ENCODE measurements at regions not wholly inside any gene's neighbourhood (a gene's known extent, or its start where the extent isn't known, plus 50 kb on each side); places are given as distances from the start of the nearest gene placed in this dataset.

DNA sequence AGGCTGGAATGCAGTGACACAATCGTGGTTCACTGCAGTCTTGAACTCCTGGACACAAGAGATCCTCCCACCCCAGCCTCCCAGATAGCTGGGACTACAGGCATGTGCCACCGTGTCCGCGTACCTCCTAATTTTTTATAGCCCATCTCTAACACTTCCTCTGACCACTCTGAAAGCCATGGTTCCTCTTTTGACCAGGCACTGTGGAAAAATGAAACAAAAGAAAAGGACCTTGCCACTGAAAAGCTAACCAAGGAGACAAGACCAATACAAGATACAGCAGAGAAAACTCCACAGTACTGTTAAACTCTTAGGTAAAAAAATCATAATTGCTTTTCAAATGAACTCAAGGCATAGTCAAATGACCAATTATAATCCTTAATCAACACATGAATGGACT lies 233.3 kb downstream of the NEDD1 start (continued):
- TF ChIP-seq, protein P1, sequence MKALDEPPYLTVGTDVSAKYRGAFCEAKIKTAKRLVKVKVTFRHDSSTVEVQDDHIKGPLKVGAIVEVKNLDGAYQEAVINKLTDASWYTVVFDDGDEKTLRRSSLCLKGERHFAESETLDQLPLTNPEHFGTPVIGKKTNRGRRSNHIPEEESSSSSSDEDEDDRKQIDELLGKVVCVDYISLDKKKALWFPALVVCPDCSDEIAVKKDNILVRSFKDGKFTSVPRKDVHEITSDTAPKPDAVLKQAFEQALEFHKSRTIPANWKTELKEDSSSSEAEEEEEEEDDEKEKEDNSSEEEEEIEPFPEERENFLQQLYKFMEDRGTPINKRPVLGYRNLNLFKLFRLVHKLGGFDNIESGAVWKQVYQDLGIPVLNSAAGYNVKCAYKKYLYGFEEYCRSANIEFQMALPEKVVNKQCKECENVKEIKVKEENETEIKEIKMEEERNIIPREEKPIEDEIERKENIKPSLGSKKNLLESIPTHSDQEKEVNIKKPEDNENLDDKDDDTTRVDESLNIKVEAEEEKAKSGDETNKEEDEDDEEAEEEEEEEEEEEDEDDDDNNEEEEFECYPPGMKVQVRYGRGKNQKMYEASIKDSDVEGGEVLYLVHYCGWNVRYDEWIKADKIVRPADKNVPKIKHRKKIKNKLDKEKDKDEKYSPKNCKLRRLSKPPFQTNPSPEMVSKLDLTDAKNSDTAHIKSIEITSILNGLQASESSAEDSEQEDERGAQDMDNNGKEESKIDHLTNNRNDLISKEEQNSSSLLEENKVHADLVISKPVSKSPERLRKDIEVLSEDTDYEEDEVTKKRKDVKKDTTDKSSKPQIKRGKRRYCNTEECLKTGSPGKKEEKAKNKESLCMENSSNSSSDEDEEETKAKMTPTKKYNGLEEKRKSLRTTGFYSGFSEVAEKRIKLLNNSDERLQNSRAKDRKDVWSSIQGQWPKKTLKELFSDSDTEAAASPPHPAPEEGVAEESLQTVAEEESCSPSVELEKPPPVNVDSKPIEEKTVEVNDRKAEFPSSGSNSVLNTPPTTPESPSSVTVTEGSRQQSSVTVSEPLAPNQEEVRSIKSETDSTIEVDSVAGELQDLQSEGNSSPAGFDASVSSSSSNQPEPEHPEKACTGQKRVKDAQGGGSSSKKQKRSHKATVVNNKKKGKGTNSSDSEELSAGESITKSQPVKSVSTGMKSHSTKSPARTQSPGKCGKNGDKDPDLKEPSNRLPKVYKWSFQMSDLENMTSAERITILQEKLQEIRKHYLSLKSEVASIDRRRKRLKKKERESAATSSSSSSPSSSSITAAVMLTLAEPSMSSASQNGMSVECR (CRISPR knock-in tag; IDR thresholded peaks at IDR 0.05; ENCODE audit: borderline replicate concordance) = no peak

- no peak for ATAC-seq
- no peak overlapping the region for H3K4me3 Mint-ChIP-seq
- H3K27ac Mint-ChIP-seq = no peak overlapping the region
- peaks cover 5% of the 10 kb centered on the region for H3K36me3 Mint-ChIP-seq
- TF ChIP-seq GABPB1 (CRISPR knock-in tag; IDR thresholded peaks at IDR 0.05) = no peak
- TF ChIP-seq ZNF121 (CRISPR knock-in tag; IDR thresholded peaks at IDR 0.05) = peak; percentile 12; the same call in 1 of the 2 replicates
- TF ChIP-seq CDX4 (CRISPR knock-in tag; IDR thresholded peaks at IDR 0.05; ENCODE audit: borderline replicate concordance) = 0 out of 2 replicates have a peak, but pooled peaks have one; percentile 48
- no peaks in the 10 kb centered on the region for H3K27me3 Mint-ChIP-seq (ENCODE audit: low read depth)
- H3K4me1 Mint-ChIP-seq = peaks cover 14% of the 10 kb centered on the region
- peaks cover 4% of the 10 kb centered on the region for H3K9me3 Mint-ChIP-seq
- ChIA-PET CTCF (interaction anchor here (0.5 to 0.9 kb wide), 4 partner anchors 8 to 1570 kb away, joined by 3 to 5 read pairs (median 4); no protein-coding TSS in a partner anchor), POLR2A (interaction anchor here (1.2 kb wide), 1 partner anchor 11 kb away, joined by 4 read pairs; no protein-coding TSS in a partner anchor)
- no peak for DNase-seq (ENCODE audit: low spot score)
These were observed 235.8 kb downstream of the NEDD1 start for GRCh38 chr12:97142737-97143410.

- POLR2A ChIA-PET = interaction anchor here (0.5 kb wide), 1 partner anchor 670 kb away, joined by 3 read pairs; no protein-coding TSS in a partner anchor
- H3K9me3 Mint-ChIP-seq = peaks cover 13% of the 10 kb centered on the region; the same call in 1 of the 2 replicates
- H3K27ac Mint-ChIP-seq = no peak overlapping the region
- H3K4me3 Mint-ChIP-seq = no peak overlapping the region
- peak; percentile 85 for DNase-seq (ENCODE audit: low spot score)
- no peaks in the 10 kb centered on the region for H3K27me3 Mint-ChIP-seq (ENCODE audit: low read depth)
- TF ChIP-seq CTCF (IDR thresholded peaks at IDR 0.05) (peak; percentile 78), NFE2L1 (CRISPR knock-in tag; IDR thresholded peaks at IDR 0.05) (no peak)
- peak; percentile 100 for ATAC-seq
- peaks cover 12% of the 10 kb centered on the region for H3K4me1 Mint-ChIP-seq
- CTCF ChIA-PET = interaction anchor here (0.8 to 2.0 kb wide), 26 partner anchors 10 to 1248 kb away, joined by 3 to 25 read pairs (median 4); no protein-coding TSS in a partner anchor
- no peaks in the 10 kb centered on the region for H3K36me3 Mint-ChIP-seq
These were observed 242.0 kb downstream of the NEDD1 start for GRCh38 chr12:97148941-97149559.

- no peak for ATAC-seq
- H3K4me3 Mint-ChIP-seq = no peak overlapping the region
- H3K36me3 Mint-ChIP-seq = peaks cover 4% of the 10 kb centered on the region; the same call in 1 of the 2 replicates
- H3K27ac Mint-ChIP-seq = no peak overlapping the region
- TF ChIP-seq E2F4 (CRISPR knock-in tag; IDR thresholded peaks at IDR 0.05; ENCODE audit: borderline replicate concordance, low read depth) (no peak), ATF1 (CRISPR knock-in tag; IDR thresholded peaks at IDR 0.05) (no peak)
- ChIA-PET CTCF (no interaction called here), POLR2A (no interaction called here)
- DNase-seq (ENCODE audit: low spot score) = no peak
- H3K9me3 Mint-ChIP-seq = peaks cover 32% of the 10 kb centered on the region
- H3K4me1 Mint-ChIP-seq = peaks cover 12% of the 10 kb centered on the region
- H3K27me3 Mint-ChIP-seq (ENCODE audit: low read depth) = no peaks in the 10 kb centered on the region
These were observed 244.4 kb downstream of the NEDD1 start for GRCh38 chr12:97151481-97151880.

All from WTC11 (cell line).